Stimulated activated CD4-positive, alpha-beta T cell treated with anti-CD3 and anti-CD28 coated beads, Interleukin-2, amount 100 ng/mL, for 48 hours (primary cell): ENCODE measurements at regions not wholly inside any gene's neighbourhood (a gene's known extent, or its start where the extent isn't known, plus 50 kb on each side); places are given as distances from the start of the nearest gene placed in this dataset.

ENCODE experiments used
- DNase-seq, 2 donors: peaks; one replicate each; pipeline ENCODE4 v3.0.0-alpha.2; 2020

DNA sequence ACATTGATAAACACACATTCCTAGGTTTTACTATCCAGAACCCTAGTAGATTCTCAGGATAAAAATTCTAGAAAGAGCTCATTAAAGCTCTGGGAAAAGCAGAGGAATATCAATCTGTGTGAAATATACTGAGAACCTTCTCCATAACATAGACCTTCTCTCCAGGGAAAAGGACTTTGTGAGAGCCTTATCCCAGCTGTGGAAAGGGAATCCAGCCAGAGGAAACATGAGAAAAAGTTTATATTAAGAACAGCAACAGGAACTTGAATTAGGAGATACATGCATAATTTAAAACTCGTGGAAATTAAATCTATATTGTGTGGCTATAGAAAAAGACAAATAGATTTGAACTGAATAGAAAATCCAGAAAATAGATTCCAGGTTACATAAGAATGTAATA lies 1639.9 kb downstream of the EFNB2 start:
- no peak for DNase-seq

DNA sequence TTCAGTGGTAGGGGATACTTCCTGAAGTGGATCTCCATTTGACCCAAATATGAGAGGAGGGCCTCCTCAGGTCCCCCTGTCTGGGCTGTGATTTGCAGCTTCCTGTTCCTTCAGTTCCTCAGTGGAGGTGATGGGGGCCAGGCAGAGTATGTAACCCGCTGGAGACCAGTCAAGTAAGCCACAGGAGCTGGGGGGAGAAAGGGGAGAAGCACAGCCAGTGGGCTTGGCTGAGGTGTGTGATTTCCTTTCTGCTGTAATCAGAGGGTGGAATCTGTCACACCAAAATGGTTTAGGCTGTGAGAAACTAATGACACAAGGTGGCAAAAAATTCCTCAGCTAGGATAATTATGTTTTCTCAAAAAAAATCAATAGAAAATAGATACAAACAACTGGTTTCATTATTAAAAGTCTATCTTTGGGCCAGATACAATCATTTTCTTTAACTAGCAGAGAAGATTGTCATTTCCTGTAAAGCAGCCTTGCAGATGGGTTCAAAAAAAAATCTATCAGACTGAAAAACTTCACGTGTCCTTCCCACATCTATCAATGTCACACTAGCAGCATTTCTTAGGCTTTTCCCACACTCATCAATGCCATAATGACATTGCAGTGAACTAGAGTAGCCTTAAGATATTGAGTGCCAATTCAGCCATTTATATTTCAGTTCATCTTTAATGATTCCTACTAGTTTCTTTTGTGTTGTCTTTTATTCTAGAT lies 1660.3 kb downstream of the EFNB2 start:
- DNase-seq, result no peak

DNA sequence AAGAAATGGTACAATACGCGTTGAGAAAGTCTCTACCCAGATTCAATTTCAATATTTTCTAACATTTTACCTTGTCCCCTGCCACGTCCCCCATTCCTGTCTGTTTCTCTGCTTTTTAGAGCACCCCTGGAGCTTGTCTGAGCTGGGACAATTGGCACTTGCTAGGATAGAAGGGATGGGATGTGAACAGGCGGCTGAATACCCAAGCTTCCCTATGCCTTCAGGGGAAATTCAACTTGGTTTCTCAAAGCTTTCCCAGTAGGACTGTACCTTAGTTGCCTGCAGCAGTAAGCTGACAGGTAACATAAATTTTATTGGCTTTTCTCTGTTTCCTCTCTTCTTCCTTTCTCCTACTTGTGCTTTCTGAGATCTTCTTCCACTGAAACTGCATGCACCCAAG lies 1663.3 kb downstream of the EFNB2 start:
- no peak for DNase-seq

- DNase-seq, result no peak
Measured at GRCh38 chr13:104871456-104871855, 1664.0 kb downstream of the EFNB2 start.

- DNase-seq, result no peak
Measured at GRCh38 chr13:104869501-104869900, 1666.0 kb downstream of the EFNB2 start.

GRCh38 chr13:104868806-104869205 lies 1666.7 kb downstream of the EFNB2 start:
- no peak for DNase-seq

DNA sequence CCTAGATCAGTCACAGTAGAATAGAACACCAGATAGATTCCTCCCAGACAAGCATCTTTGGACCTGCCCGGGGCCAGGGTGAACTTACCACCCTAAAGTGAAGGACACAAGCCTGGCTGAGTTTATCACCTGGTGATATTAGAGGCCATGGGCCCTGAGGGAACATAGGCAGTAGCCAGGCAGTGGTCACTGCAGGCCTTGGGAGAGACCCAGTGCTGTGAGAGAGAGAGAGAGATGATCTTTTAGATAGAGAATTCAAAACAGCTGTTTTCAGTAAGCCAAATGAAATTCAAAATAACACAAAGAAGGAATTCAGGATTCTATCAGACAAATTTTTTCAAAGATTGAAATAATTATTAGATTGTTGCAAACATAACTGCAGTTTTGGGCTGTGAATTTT lies 1679.9 kb downstream of the EFNB2 start:
- no peak for DNase-seq

DNA sequence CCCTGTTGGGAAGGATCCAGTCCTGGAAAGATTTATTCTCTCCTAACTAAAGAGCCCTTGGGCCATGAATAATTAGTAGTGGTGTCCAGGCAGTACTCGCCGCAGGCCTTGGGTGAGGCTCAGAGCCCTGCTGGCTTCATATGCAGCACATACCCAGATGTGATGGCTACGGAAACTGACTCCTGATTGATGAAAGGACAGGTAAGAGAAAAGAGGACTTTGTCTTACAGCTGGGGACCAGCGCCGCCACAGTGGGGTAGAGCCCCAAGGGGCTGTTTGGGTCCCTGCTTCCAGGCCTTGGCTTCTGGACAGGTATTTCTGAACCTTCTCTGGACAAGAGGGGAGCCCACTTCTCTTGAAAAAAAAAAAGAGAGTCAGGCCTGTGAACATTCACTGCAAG lies 1680.8 kb downstream of the EFNB2 start:
- DNase-seq, result no peak

DNA sequence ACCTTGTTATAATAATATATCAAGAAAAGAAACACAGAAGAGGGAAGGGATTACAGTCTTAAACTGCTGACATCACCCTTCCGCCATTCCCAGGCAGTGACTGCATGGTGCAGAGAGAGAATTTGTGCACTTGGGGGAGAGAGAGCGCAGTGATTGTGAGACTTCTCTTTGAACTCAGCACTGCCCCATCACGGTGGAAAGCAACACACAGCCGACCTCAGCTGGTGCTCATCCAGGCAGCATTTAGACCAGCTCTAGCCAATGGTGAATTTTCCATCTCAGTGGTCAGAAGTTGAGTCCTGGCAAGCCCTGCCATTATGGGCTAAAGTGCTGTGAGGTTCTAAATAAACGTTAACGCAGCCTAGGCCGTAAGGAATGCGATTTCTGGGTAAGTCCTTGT lies 1681.5 kb downstream of the EFNB2 start:
- no peak for DNase-seq

- no peak for DNase-seq
Measured at GRCh38 chr13:104847922-104848321, 1687.5 kb downstream of the EFNB2 start.

GRCh38 chr13:104843401-104843800 lies 1692.1 kb downstream of the EFNB2 start:
- no peak for DNase-seq

DNA sequence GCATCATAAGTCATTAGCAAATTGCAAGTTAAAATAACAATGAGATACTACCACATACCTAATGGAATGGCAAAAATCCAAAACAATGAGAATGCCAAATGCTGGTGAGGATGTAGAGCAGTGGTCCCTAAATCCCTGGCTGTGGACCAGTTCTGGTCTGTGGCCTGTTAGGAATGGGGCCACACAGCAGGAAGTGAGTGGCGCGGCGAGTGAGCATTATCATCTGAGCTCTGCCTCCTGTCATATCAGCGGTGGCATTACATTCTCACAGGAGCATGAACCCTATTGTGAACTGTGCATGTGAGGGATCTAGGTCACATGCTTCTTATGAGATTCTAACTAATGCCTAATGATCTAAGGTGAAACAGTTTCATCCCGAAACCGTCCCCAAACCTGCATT lies 1694.4 kb downstream of the EFNB2 start:
- DNase-seq, result no peak

- no peak for DNase-seq
Measured at GRCh38 chr13:104837756-104838155, 1697.7 kb downstream of the EFNB2 start.

DNA sequence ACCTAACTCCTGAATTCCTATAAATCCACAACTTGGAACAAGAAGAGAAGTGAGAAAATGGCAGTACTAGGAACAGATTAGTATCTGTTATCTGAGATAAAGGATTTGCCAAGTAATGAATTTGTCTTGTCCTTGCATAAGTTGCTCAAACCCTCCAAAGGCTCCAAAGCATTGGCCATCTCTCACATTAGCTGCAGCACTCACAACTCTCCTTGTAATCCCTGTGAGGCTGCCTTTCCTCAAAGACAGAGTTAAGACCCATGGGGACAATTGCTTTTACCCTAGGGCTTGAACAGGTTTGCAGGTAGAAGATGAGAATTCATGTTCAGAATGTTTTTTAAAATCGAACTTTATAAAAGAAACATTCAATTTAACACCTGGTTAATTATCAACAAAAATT lies 1702.2 kb downstream of the EFNB2 start:
- DNase-seq, result no peak

DNA sequence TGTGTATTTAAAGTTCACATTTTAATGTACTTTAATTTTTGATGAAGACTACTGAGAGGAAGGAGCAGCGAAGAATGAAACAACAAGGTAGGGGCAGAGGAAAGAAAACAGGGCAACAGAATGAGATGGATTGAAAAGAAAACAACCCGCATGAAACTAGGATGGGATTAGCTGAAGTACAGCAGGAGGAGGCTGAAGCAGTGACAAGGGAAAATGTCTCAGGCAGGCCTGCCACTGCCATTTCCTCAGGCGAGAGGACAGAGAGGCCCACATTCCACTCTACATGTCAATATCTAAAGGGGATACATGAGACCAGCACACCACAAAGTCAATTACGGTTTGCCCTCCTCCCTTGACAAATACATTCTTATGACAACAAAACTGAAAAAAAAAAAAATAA lies 1703.2 kb downstream of the EFNB2 start:
- DNase-seq, result no peak

DNA sequence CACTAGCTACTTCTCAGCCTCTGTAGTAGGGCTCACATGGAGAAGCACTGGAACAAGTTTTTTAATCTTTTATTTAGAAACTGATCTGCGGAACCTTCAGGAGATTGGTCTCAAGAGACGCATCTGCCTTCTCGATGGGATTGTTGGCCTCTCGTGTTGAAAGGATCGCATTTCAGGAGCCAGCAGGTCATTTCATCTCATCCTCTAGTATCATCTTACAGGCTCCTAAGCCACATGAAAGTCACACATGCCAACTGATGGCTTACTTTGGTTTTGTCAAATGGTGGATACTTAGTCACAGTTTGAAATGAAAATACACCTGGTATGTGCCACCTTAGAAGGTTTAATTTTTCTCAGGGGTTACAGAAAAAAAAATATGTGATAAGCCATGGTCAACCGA lies 1703.6 kb downstream of the EFNB2 start:
- no peak for DNase-seq

DNA sequence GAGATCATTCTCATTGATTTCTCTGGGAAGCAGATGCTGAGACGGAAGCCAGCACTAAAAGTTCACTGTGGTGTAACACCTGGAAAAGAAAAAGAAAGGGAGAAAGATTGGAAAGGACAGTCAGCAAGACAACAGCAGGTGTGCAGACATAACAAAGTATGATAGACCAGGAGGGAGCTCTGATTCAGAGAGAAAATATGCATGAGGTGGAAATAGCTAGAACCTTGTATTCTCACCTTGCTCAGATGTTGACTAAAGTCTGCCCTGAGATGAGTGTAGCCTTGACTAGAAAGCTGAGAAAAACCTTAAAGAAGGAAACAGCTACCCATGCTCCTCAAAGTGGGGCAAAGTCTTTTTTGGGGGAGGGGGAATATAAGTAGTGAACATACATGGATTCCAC lies 1711.8 kb downstream of the EFNB2 start:
- no peak for DNase-seq

DNA sequence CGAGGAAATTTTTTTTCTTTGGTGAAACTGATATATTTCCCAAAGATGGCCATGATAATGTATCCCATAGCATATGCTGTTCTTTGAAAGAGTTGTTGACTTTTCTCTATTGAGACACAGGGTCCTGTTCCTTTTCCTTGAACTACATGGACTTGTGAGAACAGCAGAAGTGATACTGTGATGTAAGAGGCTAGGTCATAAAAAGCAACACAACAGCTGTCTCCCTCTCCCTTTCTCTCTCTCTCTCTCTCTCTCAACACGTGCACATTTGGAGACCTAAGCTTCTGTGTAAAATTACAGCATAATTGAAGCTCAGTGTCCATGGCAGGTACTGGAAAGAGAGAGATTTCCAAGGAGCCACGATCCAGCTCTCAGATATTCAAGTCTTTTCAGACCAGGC lies 1712.4 kb downstream of the EFNB2 start:
- no peak for DNase-seq

DNA sequence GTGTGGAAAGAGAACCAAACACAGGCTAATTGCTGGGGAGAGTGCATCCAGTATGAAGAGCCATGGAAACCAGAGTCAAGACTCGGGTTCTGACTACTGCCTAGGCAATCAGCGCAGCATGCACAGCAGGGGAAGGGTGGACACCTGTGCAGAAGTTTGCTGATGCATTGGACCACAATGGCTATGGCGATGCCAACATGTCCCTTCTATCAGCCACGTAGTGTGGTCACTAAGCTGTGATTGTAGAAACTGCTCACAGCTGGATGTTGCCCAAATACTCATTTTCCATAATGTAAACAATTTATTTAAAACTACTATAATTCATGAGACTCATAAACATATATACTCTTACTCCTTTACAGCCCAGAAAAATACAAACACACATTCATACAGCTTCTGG lies 1718.2 kb downstream of the EFNB2 start:
- DNase-seq, result no peak

- no peak for DNase-seq
Measured at GRCh38 chr13:104816726-104817125, 1718.7 kb downstream of the EFNB2 start.

DNA sequence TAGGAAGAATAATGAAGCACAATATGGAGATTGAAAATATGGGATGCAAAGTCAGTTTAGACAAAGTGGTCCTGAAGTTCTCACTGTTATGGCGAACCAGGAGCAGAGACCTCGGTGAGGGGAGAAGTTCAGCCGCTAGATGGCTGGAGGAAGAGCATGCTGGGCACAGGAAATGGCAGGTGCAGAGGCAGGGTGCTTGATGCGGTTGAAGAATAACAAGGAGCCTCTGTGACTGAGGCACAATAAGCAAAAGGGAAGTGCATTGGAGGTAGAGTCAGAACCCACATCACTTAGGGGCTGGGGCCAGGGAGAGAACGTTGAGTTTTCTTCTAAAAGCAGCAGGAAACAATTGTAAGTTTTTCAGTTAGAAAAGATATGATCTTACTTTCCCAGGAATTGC lies 1725.2 kb downstream of the EFNB2 start:
- no peak for DNase-seq

GRCh38 chr13:104809483-104809882 lies 1726.0 kb downstream of the EFNB2 start:
- DNase-seq, result no peak

GRCh38 chr13:104805346-104805745 lies 1730.1 kb downstream of the EFNB2 start:
- no peak for DNase-seq

DNA sequence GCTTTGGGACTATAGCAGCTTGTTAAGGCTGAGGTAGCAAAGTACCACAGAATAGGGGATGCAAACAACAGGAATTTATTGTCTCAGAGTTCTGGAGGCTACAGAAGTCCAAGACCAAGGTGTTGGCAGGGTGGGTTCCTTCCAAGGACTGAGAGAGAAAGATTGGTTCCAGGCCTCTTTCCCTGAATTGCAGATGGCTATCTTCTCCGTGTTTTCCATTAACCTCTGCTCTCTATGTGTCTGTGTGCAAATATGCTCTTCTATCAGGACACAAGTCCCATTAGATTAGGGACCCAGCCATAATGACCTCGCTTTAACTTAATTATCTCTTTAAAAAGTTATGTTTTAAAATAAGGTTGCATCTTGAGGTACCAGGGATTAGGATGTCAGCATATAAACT lies 1732.9 kb upstream of the SLC10A2 start:
- no peak for DNase-seq

DNA sequence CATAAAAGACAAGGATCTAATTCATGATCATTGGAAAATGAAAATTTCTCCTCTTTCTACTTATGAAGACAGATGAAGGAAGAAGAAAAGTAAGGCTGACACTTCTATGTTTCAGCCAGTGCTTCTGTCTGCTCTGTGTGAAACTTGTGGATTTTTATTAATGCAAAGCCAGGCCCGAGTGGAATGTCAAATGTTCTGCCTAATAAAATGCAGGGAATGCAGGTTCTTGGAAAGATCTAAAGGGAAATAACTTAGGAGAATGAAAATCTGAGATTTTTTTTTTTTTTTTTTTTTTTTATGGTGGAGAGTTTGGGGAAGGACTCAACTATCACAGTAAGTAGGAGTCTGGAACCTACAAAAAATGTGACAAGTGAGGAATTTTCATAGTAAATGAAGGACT lies 1732.3 kb upstream of the SLC10A2 start:
- DNase-seq, result no peak

DNA sequence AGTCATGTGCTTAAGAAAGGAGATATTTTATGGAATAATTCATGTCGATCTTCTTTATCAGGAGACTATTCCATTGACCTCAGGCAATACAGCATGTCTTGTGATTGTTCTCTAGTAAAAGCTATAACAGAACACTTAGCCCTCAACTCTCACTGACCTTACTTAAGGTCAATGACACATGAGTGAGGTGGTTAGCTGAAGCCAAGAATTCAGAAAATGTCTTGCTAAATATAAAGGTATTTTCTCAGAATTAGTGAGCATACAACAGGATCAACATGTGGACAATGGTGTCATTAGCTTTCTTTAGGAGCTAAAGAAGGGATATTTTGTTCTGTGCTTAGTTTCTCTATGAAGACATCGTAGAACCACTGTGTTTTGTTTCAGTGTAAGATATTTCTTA lies 1730.4 kb upstream of the SLC10A2 start:
- no peak for DNase-seq
